Upper lobe of right lung (tissue), 1 donor: ENCODE measurements at regions not wholly inside any gene's neighbourhood (a gene's known extent, or its start where the extent isn't known, plus 50 kb on each side); places are given as distances from the start of the nearest gene placed in this dataset.

Experiments used
- ATAC-seq: fragments of 200-7000 bp; cut with Tn5 transposase; one replicate; pipeline ENCODE4 v1.9.1; 2020; ENCODE audit warnings: mild to moderate bottlenecking, moderate library complexity
- DNase-seq: peaks from one replicate; pipeline ENCODE4 v3.0.0-alpha.2; 2020
- H3K27ac ChIP-seq: fragments of 200-600 bp; one replicate; pipeline ENCODE4 v1.8.0; 2022
- H3K27me3 ChIP-seq: fragments of 200-600 bp; one replicate; pipeline ENCODE4 v1.8.0; 2022; ENCODE audit warnings: mild to moderate bottlenecking
- H3K36me3 ChIP-seq: fragments of 200-600 bp; one replicate; pipeline ENCODE4 v1.8.0; 2022
- H3K4me1 ChIP-seq: fragments of 200-600 bp; one replicate; pipeline ENCODE4 v1.8.0; 2022
- H3K4me3 ChIP-seq: fragments of 200-600 bp; one replicate; pipeline ENCODE4 v1.8.0; 2022; ENCODE audit warnings: mild to moderate bottlenecking
- H3K9me3 ChIP-seq: fragments of 200-600 bp; one replicate; pipeline ENCODE4 v1.8.0; 2022
- CTCF ChIP-seq: fragments of 200-600 bp; IDR thresholded peaks from one replicate; pipeline ENCODE4 v1.8.0; 2022; ENCODE audit warnings: antibody characterized with exemption
- intact Hi-C: fragments of 100-400 bp; cut with DNase I; formaldehyde crosslinking; loops from one replicate; pipeline ENCODE4 v1.11.0; 2022
- donor health status: DM: no; HTN: yes; CAD: no; lungs with severe emphysema.

- intact Hi-C loops = no loop called here
- TF ChIP-seq CTCF = no peak
- no peak for ATAC-seq
- Histone ChIP-seq H3K9me3 (no peaks in the 10 kb centered on the region), H3K36me3 (no peaks in the 10 kb centered on the region), H3K27ac (no peak overlapping the region), H3K4me1 (no peaks in the 10 kb centered on the region), H3K27me3 (no peaks in the 10 kb centered on the region), H3K4me3 (no peak overlapping the region)
- DNase-seq = no peak
Observed at GRCh38 chrX:98111684-98112083, 1228.0 kb downstream of the RPA4 start.

- no peak overlapping the region for H3K4me3 ChIP-seq
- no peak overlapping the region for H3K27ac ChIP-seq
- intact Hi-C loops = no loop called here
- no peak for TF ChIP-seq CTCF
- no peak for ATAC-seq
- no peaks in the 10 kb centered on the region for H3K36me3 ChIP-seq
- H3K9me3 ChIP-seq = no peaks in the 10 kb centered on the region
- no peak for DNase-seq
- no peaks in the 10 kb centered on the region for H3K4me1 ChIP-seq
- no peaks in the 10 kb centered on the region for H3K27me3 ChIP-seq
Observed at GRCh38 chrX:98114021-98114420, 1230.3 kb downstream of the RPA4 start.

DNA sequence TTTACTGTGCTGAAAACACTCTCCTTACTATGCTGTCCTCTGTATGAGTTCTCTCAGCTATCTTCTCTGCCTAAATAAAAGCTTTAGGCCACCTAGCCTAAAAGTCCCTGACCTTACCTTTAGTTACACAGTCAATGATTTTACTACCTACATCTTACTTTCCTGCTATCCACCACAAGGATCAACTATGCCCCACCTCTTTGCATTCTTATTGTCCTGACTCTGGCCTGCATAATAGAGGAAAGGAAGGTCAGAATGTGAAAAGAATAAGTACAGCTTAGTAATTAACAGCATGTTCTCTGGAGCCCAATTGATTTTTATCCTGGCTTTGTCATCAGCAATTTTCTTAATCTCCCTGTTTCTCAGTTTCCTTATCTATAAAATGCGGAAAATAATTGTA lies 1257.8 kb downstream of the RPA4 start:
- no peaks in the 10 kb centered on the region for H3K27me3 ChIP-seq
- H3K27ac ChIP-seq = no peak overlapping the region
- DNase-seq = no peak
- no peak for ATAC-seq
- intact Hi-C loops = no loop called here
- H3K4me3 ChIP-seq = no peak overlapping the region
- no peaks in the 10 kb centered on the region for H3K4me1 ChIP-seq
- H3K9me3 ChIP-seq = no peaks in the 10 kb centered on the region
- H3K36me3 ChIP-seq = no peaks in the 10 kb centered on the region
- no peak for TF ChIP-seq CTCF

DNA sequence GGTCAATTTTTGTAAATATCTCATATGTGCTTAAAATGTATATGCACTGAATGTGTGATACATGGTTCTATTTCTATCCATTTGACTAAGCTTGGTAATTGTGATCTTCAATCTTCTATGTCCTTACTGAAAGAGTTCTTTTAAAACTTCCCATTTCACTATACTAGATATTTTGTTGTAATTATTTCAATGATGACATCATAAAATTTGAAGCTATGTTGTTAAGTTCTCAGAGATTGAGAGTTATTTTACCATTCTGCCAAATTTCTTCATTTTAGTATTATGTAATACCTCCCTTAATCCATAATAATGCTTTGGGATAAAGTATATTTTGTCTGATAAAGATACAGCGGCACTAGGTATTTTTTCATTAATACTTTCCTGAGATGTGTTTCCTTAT lies 1307.3 kb downstream of the RPA4 start:
- DNase-seq = no peak
- H3K27ac ChIP-seq = no peak overlapping the region
- no peaks in the 10 kb centered on the region for H3K4me1 ChIP-seq
- no peaks in the 10 kb centered on the region for H3K27me3 ChIP-seq
- TF ChIP-seq CTCF = no peak
- H3K9me3 ChIP-seq = no peaks in the 10 kb centered on the region
- ATAC-seq = no peak
- H3K4me3 ChIP-seq = no peak overlapping the region
- no peaks in the 10 kb centered on the region for H3K36me3 ChIP-seq
- intact Hi-C loops = no loop called here

DNA sequence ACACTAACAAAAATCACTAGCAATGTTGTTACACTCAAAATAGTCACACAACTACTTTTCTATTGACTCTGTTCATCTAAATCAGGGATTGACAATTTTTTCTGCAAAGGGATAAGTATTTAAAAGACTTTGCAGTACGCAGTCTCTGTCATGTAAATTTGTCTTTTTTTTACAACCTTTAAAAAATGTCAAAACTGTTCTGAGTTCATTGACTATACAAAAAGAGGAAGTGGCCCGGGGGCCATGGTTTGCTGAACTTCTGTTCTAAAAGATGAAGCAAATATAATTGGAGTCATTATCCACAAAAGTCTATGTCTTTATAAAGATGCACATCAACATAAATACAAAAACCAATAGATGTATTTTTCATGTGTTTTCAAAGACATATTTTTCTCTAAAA lies 1310.3 kb downstream of the RPA4 start:
- H3K9me3 ChIP-seq = no peaks in the 10 kb centered on the region
- intact Hi-C loops = no loop called here
- H3K4me3 ChIP-seq = no peak overlapping the region
- no peak for ATAC-seq
- no peak for TF ChIP-seq CTCF
- H3K36me3 ChIP-seq = no peaks in the 10 kb centered on the region
- no peak overlapping the region for H3K27ac ChIP-seq
- no peaks in the 10 kb centered on the region for H3K27me3 ChIP-seq
- no peaks in the 10 kb centered on the region for H3K4me1 ChIP-seq
- DNase-seq = no peak

- no peak for ATAC-seq
- no peak for DNase-seq
- no peak overlapping the region for H3K27ac ChIP-seq
- no peaks in the 10 kb centered on the region for H3K4me1 ChIP-seq
- TF ChIP-seq CTCF = no peak
- no peak overlapping the region for H3K4me3 ChIP-seq
- H3K36me3 ChIP-seq = no peaks in the 10 kb centered on the region
- intact Hi-C loops = no loop called here
- no peaks in the 10 kb centered on the region for H3K9me3 ChIP-seq
- H3K27me3 ChIP-seq = no peaks in the 10 kb centered on the region
Observed at GRCh38 chrX:98203800-98204199, 1320.1 kb downstream of the RPA4 start.
